HG02623 (cell line): ENCODE measurements at regions not wholly inside any gene's neighbourhood (a gene's known extent, or its start where the extent isn't known, plus 50 kb on each side); places are given as distances from the start of the nearest gene placed in this dataset.

ENCODE experiments used
- ATAC-seq: cut with Tn5 transposase; IDR thresholded peaks from one replicate; pipeline ENCODE4 v1.9.1; 2021; ENCODE audit warnings: moderate library complexity; ENCODE audit not compliant: unreplicated experiment

DNA sequence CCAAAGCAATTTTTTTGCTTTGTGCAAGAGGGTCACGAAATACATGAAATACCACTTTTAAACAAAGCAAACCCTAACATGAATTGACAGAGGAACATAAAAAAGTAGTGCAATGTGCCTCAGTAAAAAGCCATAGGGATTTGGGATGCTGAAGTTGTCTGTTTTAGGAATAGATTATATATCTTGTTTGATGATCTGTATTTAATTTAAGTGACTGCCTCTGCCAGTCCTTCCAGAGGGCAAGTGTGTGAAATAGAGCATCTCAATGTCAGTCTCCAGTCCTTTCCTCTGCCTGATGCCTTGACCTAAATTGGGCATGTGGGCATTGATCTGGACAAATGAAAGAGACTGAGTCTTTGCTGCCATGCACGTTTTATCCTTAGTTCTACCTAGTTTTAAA, 222.8 kb downstream of the PTPRC start:
- ATAC-seq: no peak

DNA sequence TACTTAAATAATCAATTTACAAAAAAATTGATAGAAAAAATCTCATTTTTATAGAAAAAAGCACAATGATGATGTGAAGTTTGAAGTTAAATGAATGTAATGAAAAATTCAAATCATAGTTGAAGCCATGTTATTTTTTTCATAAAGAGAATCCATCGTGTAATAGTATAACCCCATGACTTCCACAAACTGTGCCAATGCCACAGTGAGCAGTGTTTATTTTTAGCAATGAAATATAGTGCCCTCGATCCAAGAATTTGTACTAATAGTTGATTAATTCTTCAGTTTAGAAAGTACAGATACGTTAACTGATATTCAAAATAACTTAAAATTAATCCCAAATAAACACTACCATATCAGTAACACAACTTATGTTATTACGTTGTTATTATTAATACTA, 225.9 kb downstream of the PTPRC start:
- ATAC-seq: no peak

DNA sequence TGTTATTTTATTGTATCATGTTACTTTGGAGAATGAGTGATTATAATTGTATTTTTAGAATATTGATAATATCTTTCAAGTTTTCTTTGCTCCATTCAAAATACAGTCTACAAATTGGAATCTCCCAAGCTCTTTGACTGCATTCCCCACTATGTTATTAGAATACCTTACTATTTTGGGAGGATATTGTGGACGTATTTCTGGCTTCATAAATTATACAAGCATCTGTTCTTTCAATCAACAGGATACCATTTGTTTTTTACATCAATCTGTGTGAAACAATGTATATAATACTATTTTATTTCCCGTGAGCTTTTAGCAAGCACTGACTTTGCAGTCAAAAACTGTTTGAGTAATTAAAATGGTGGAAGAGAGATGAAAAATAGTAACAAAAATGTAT, 226.5 kb downstream of the PTPRC start:
- ATAC-seq: no peak

DNA sequence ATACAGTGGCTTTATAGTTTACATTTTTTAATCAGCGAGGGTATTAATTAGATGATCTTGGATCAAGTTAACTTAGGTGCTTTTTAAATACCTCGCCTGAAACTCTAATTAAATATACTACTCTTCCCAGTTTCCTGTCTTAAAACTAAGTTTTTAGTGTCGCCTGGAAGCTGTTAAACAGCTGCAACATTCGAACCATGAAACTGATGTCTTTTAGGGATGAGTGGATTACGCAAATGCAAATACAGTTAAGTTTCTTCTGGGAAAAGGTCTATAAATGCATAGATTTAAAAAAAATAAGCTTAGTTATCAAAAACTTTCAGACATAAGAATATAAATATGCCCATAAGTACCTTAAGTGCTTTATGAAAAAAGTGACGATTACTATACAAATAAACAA, 228.3 kb downstream of the PTPRC start:
- ATAC-seq: no peak

DNA sequence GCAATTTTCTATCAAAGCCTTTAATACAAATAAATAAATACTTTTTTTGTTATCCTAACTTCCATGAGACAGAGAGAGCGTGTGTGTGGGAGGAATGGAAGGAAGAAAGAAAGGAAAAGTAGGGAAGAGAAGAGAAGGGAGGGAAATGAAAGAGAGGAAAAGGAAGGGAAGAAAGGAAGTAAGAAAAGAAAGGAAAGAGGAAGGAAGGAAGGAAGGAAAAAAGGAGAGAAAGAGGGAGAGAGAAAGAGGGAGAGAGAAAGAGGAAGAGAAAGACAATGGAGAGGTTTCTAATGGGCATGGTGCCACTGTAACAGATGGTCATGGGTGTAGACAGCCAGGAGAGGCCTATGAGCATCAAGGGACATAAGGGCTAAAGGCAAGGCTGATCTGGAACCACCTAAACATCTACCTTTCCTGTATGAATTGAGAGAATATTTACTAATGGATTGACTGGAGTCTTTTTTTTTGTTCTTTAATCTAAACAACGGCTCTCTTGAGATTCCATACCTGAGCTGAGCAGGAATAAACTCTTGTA, 234.9 kb downstream of the PTPRC start:
- ATAC-seq: no peak

DNA sequence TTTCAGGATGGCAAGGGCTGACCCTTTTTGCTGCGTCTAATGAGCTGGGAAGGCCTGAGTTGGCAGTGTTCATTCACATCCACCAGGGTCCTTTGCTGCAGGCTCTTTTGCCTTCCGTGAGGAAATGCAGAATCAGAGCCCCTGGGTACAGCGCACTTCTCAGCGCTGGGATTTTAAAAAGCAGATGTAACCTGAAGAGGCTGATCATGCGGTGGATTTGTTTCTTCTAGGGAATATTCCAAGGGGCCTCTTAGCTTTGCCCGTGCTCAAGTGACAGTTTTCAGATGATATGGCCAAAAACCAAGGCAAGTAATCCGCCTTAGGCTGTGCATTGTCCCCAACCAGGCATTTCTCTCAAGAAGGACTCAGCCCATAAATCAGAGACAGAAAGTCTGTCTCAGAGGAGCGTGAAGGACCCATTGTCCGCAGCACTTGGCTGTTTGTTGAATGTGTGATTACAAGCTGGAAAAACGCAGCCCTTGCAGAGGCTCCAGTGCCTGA, 237.6 kb downstream of the PTPRC start:
- ATAC-seq: no peak

DNA sequence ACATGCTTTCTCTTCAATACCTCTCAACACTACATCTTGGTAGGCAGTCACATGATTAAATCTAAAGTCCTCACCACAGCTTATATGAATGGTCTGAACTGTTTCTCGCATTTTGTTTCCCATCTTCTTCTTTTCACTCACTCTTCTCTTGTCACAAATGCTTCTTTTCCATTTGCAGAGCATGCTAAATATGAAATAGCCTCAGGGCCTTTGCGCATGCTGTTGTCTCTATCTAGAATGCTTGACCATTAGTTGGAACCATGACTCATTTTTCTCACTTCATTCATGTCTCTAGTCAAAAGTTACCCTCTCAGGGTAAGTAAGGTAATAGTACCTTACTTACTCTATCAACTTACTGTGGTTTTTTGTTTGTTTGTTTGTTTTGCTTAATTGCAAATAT, 239.7 kb downstream of the PTPRC start:
- no peak for ATAC-seq

DNA sequence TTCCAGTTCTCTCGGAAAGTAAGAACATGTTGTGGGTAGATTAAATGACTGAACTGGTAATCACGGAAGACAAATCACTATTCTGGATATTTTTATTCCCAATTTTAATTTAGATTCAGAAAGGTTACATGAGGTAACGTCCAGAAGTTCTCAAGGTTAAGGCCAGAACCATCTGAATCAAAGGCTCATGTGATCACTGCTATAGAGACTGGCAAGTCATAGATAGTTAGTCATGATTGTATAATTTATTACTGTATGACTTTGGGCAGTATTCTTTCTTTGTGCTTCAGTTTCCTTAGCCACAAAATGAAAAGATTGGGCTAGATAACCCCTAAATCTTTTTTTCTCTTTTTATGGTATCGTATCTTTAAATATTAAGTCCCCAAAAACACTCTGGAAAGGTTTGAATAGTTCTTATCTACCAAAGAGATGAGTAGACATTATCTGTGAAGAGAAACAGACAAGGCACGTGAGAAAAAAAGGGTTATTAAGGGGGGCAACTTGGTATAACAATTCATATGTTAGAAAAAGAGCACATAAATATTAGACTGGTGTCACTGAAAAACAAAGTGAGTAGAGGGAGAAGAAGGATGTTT, 241.0 kb downstream of the PTPRC start:
- no peak for ATAC-seq

DNA sequence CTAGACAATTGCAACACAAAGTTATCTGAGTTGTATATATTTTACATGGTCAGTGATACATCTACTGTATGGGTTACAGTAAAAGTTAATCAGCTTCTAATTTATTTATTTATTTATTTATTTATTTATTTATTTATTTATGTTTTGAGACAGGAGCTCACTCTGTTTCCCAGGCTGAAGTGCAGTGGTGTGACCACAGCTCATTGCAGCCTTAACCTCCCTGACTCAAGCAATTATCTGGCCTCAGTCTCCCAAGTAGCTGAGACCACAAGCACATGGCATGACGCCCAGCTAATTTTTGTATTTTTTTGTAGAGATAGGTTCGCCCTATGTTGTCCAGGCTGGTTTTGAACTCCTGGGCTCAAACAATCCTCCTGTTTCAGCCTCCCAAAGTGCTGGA, 241.6 kb downstream of the PTPRC start:
- ATAC-seq: no peak

DNA sequence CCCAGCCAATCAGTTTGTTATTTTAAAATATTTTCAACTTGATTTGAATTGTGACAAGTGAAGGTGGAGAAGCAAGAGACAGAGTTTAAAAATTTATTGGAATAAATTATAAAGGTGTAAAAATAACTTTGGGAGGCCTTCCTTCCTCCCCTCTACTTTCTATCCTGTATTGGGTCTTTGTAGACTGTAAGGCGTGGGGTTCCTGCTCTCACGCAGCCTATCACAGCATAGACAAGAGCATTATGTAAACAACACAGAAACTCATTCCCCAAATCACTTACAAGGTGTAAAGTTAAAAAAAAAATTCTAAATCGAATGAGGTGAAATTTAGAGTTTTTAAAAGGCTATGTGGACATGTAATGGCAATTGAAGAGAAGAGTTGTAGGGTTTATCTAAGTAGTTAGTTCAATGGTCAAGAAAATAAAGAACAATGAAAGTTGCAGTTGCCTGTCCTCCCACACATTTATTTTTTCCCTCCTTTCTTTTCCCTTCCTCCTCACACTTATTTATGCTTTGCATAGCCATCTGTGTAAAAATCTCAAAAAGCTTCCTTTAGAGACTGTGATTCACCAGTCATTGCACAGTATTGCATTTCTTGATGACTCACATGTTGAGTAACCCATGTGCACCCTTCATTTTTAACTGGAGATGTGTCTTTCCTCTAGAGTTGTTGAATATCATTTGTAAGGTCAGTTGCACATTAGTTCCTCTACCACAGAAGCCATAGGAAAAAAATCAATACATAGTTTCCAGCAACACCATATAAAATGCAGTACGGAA, 242.2 kb downstream of the PTPRC start:
- ATAC-seq: no peak

DNA sequence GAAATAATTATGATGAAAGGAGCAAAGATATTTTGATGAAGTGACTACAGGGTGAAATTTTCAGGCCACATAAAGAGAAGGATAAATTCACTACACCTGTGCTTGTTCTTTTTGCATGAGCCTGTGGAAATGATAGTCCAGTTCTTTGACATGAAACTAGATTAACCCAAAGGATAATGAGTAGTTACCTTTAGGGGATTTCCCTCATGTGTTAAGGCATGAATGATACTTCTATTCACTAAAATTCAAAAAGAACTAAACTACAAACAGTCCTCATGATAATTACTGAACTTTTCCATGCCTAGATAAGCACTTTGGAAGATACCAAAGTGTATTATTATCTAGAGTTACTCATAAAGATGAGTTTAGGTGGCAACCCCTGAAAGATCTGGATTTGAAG, 244.3 kb downstream of the PTPRC start:
- no peak for ATAC-seq

DNA sequence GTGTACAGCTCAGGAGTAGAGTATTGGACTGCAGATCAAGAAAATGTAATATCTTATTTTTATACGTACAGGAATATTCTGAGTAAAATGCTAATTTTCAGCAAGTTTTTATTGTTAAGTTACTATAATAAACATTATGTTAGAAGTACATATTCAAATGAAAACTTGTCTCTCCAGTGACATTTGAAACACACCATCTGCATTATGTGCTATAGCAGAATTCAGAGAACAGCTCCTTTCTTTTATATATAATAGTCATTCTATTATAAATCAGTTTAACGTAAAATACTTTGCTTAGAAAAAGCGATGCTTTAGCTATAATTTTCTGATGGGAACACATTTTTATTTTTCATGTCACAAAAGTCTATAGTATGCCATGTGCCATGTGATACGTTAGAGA, 249.0 kb downstream of the PTPRC start:
- no peak for ATAC-seq

DNA sequence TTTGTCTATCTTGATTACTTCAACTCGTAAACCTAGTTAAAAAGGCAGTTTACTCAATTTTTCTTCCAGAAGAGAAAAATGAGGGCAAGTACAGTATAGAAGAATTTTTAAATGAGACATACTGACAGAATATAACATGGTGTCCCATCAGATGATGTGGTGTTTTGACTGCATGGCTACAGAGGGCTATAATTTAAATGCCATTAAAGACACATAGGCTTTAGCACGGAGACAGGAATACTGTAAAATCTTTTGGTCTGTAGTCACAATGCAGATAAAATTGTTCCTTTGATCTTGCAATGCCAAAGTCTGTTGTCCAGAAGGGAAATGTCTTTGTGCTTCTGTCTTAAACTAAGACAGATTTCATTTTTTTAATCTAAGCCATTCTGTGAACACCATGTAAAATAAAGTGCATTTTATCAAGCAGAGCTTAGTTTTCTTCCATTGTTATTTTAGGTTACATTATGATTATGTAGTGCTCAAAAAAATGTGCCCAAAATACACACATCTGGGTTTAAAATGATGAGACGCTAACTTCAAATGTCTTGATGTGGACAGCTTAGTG, 249.6 kb downstream of the PTPRC start:
- no peak for ATAC-seq

DNA sequence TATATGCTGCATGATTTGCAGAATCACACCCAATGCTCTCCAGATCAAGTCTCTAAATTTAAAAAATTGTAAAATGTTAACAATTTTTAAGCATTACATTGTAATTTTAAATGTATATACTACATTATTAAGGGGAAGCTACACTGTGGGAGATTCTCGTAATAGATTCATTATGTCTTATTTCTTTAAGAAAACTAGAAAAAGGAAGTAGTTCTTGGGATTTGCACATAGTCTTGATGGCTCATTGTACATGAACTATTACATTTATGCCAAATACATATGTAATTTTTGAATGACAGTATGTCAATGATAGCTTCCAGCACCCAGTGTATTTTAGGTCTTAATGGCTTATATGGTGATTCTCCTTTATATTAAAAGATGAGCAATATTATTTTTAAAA, 250.3 kb downstream of the PTPRC start:
- no peak for ATAC-seq

DNA sequence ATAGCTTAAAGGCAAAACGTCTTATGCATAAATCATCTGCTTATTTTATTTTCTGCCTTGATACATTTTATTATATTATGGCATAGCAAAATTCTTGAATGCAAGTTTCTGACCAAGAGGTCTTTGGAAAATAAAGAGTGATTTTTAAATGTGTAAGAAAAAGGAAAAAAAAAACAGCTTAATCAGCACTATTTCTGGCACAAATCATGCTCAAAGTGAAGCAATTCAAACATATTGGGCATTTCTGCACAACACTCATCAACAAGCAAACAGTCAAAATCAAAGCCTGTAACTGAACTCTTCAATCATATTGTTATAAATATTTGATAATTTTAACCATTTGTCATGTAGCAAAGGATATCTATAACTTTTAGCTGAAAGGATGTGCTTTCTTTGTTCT, 250.9 kb downstream of the PTPRC start:
- no peak for ATAC-seq

DNA sequence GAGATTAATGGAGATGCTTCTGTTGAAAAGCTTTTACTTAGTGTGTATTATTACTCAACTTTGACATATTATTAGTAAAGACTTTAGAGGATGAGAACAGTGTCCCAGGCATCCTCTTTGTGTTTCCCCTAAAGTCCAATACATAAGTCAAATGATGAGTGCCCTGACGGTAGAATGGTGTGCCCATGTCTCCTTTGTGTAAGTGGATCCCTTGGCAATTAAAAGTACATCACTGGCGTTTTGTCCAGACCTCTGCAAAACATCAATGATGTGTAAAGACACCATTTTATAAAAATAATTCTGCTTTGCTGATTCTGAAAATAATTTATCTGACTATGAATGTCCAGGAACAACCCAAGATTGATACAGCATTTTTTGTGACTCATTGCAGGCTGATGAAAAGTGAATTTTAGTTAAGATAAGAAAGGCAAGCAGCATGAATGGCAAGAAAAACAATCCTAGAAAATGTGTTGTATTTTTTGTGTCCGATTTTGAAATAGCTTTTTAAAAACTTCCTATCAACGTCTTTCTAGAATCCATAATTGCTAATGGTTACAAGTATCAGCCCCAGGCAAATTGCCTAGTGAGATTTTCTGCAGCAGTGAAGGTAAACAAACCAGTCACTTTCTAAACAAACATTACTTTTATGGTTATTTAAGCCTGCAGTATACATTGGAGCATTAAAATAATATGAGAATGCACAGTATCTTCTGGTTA, 251.5 kb downstream of the PTPRC start:
- no peak for ATAC-seq

DNA sequence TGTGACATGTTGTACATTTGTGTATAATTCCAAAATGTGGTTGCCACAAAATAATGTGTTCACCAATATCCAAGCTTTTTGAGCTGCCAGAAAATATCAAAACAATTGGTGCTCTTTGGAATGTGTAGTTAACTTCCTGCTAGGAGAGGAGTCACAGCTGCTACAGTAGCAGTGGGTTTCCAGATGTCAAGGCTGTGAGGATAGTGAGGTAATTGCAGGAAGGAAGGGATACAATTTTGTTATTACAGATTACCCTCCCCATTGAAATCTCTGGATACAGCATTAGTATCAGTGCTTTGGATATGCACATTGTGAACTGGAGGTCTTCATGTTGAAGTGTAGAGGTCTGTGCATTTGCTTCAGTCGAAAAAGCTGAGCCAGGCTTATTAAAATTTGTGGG, 253.2 kb downstream of the PTPRC start:
- no peak for ATAC-seq

DNA sequence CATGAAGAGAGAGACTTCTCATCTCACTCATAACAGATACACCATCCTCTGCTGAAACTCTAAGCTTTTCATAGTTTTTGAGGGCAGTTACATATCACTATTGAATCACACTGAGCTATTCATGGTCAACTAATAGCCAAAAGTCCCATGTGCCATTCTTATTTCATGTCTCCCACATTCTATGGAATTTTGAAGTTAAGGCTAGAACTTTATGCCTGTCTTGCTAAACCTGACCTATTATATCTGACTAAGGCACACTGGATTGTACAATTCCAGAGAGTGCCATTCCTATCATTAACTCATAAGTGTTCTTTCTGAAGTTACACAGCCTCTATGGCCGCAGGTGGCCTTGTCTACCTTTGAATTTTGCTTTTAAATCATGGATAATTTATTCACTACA, 254.3 kb downstream of the PTPRC start:
- ATAC-seq: no peak

DNA sequence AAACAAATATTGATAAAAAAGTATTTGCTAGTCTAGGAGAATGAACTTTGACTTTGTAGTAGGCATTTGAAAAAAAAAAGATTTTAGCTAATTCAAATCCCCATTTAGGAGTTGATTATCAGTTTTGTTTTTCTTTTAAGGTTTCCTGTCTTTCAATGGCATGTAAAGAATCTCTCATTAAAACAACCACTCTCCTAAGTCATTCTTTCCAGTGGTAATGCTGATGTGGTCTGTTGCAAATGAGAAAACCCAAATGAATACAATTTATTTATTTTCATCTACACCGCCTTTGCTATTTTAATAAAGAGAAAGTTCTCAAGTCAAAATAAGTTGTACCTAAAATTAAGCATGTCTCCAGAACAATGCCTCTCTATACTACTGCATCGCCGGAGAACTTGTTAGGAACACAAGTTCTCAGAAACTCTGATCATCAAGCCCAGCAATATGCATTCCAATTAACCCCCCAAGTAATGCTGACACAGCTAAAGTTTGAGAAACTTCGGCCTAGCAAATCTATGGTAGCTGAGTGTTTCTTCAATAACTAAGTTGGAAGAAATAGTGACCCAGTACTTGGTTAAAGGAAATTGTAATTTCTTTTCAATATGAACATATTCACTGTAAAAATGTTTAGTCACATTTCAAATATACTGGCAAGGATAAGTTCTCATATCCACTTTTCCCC, 255.1 kb downstream of the PTPRC start:
- no peak for ATAC-seq

DNA sequence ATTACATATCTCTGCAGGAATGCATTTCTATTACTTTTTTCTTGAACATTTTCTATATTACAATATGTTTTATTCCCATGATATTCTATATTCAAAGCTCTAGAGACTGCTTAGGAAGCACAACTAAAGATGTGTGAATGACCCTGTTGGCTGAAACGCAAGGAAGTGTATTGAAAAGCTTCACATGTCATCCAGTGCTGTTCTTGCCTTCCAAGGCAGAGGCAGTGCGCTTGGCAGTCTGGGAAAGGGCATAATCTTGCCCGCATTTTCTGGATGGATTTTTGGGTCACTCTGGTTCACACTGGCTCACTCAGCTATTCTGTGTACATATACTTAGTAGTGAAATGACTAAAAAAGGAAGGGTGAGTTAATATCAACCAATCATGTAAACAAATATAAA, 262.4 kb downstream of the PTPRC start:
- ATAC-seq: no peak

DNA sequence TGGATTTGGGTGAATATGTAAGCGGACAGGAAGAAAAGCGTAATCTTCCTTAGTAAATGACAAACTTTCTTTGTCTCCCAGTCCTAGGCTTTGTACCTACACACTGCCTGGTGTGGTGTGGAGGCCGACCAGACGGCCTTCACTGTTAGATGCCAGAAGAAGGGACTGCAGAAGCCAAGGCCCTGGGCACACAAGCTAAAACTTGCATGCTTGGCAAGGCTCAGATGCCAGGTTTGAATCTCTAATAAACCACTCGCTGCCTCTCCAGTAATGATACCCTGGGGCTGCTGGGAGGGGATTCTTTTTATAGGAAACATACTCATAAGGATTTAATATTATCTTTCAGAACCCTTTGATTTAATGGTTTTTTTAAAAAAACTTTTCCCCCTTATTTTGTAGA, 263.8 kb downstream of the PTPRC start:
- no peak for ATAC-seq
